SK-N-SH treated with all-trans-retinoic acid at 6 μM for 48 hours (cell line): ENCODE measurements at regions not wholly inside any gene's neighbourhood (a gene's known extent, or its start where the extent isn't known, plus 50 kb on each side); places are given as distances from the start of the nearest gene placed in this dataset.

ENCODE experiments used
- ATAC-seq: fragments of 200-7000 bp; cut with Tn5 transposase; 3 replicates; pipeline ENCODE4 v1.9.1; 2020; ENCODE audit warnings: mild to moderate bottlenecking, moderate library complexity
- ARNTL ChIP-seq: fragments of 450-650 bp; formaldehyde crosslinking; IDR thresholded peaks from 2 replicates; pipeline ENCODE4 v1.5.0; 2020; ENCODE audit warnings: low read depth, mild to moderate bottlenecking, moderate library complexity, borderline replicate concordance
- BACH2 ChIP-seq: fragments of 250-450 bp; sonication (Bioruptor Pico); IDR thresholded peaks from 2 replicates; pipeline ENCODE4 v1.9.0; 2021; ENCODE audit warnings: mild to moderate bottlenecking, borderline replicate concordance
- CREB5 ChIP-seq: fragments of 250-450 bp; sonication (Bioruptor Pico); IDR thresholded peaks from 2 replicates; pipeline ENCODE4 v1.5.1; 2020; ENCODE audit warnings: low read depth, mild to moderate bottlenecking, moderate library complexity
- CSDC2 ChIP-seq: fragments of 250-450 bp; sonication (Bioruptor Pico); IDR thresholded peaks from 2 replicates; pipeline ENCODE4 v1.5.0; 2020; ENCODE audit warnings: mild to moderate bottlenecking, moderate library complexity
- ESRRG ChIP-seq: fragments of 250-450 bp; sonication (Bioruptor Pico); IDR thresholded peaks from 2 replicates; pipeline ENCODE4 v1.6.1; 2021; ENCODE audit warnings: mild to moderate bottlenecking
- GLIS3 ChIP-seq: fragments of 250-450 bp; sonication (Bioruptor Pico); IDR thresholded peaks from 2 replicates; pipeline ENCODE4 v1.5.0; 2020; ENCODE audit warnings: mild to moderate bottlenecking, moderate library complexity
- ISL1 ChIP-seq: fragments of 250-450 bp; sonication (Bioruptor Pico); IDR thresholded peaks from 2 replicates; pipeline ENCODE4 v2.1.2; 2022; ENCODE audit warnings: mild to moderate bottlenecking, moderate library complexity
- PPARA ChIP-seq: fragments of 250-450 bp; sonication (Bioruptor Pico); IDR thresholded peaks from 2 replicates; pipeline ENCODE4 v1.5.0; 2020; ENCODE audit warnings: mild to moderate bottlenecking, borderline replicate concordance
- RARB ChIP-seq: fragments of 250-450 bp; sonication (Bioruptor Pico); IDR thresholded peaks from 2 replicates; pipeline ENCODE4 v1.8.0; 2021; ENCODE audit warnings: mild to moderate bottlenecking, moderate library complexity
- SNAI2 ChIP-seq: fragments of 250-450 bp; sonication (Bioruptor Pico); IDR thresholded peaks from 2 replicates; pipeline ENCODE4 v1.5.0; 2020; ENCODE audit warnings: mild to moderate bottlenecking, moderate library complexity
- TCF4 ChIP-seq: fragments of 250-450 bp; sonication (Bioruptor Pico); IDR thresholded peaks from 2 replicates; pipeline ENCODE4 v1.8.0; 2021; ENCODE audit warnings: mild to moderate bottlenecking, moderate library complexity, borderline replicate concordance
- TOX ChIP-seq: fragments of 250-450 bp; sonication (Bioruptor Pico); IDR thresholded peaks from 2 replicates; pipeline ENCODE4 v1.8.0; 2021; ENCODE audit warnings: mild to moderate bottlenecking, moderate library complexity, borderline replicate concordance
- TSHZ2 ChIP-seq: fragments of 250-450 bp; sonication (Bioruptor Pico); IDR thresholded peaks from 2 replicates; pipeline ENCODE4 v1.5.0; 2020; ENCODE audit warnings: mild to moderate bottlenecking, moderate library complexity
- ZC3H10 ChIP-seq: fragments of 250-450 bp; sonication (Bioruptor Pico); IDR thresholded peaks from 2 replicates; pipeline ENCODE4 v1.5.1; 2021; ENCODE audit warnings: mild to moderate bottlenecking, moderate library complexity
- ZFP30 ChIP-seq: fragments of 450-650 bp; formaldehyde crosslinking; IDR thresholded peaks from 2 replicates; pipeline ENCODE4 v1.5.0; 2022; ENCODE audit warnings: mild to moderate bottlenecking, moderate library complexity
- ZNF70 ChIP-seq: fragments of 450-650 bp; formaldehyde crosslinking; IDR thresholded peaks from 2 replicates; pipeline ENCODE4 v1.5.0; 2020; ENCODE audit warnings: mild to moderate bottlenecking, moderate library complexity
- ZNF8 ChIP-seq: fragments of 450-650 bp; formaldehyde crosslinking; IDR thresholded peaks from 2 replicates; pipeline ENCODE4 v1.5.0; 2020; ENCODE audit warnings: mild to moderate bottlenecking, moderate library complexity
- TF ChIP-seq, protein P1 (sequence below): fragments of 250-450 bp; sonication (Bioruptor Pico); IDR thresholded peaks from 2 replicates; pipeline ENCODE4 v1.8.0; 2020; ENCODE audit warnings: mild to moderate bottlenecking, moderate library complexity, borderline replicate concordance
- TF ChIP-seq, protein P2 (sequence below): fragments of 250-450 bp; sonication (Bioruptor Pico); IDR thresholded peaks from 2 replicates; pipeline ENCODE4 v1.8.0; 2021; ENCODE audit warnings: low read depth, mild to moderate bottlenecking, moderate library complexity, borderline replicate concordance
- TF ChIP-seq, protein P3 (sequence below): fragments of 250-450 bp; sonication (Bioruptor Pico); IDR thresholded peaks from 2 replicates; pipeline ENCODE4 v1.5.1; 2021; ENCODE audit warnings: mild to moderate bottlenecking, moderate library complexity

GRCh38 chr3:59570806-59571205, 521.0 kb upstream of the CFAP20DC start:
- ATAC-seq: no peak
- TF ChIP-seq RARB (CRISPR knock-in tag): no peak
- no peak for TF ChIP-seq ISL1
- TF ChIP-seq TOX (CRISPR knock-in tag): no peak
- no peak for TF ChIP-seq SNAI2 (CRISPR knock-in tag)
- no peak for TF ChIP-seq GLIS3
- TF ChIP-seq, protein P1, sequence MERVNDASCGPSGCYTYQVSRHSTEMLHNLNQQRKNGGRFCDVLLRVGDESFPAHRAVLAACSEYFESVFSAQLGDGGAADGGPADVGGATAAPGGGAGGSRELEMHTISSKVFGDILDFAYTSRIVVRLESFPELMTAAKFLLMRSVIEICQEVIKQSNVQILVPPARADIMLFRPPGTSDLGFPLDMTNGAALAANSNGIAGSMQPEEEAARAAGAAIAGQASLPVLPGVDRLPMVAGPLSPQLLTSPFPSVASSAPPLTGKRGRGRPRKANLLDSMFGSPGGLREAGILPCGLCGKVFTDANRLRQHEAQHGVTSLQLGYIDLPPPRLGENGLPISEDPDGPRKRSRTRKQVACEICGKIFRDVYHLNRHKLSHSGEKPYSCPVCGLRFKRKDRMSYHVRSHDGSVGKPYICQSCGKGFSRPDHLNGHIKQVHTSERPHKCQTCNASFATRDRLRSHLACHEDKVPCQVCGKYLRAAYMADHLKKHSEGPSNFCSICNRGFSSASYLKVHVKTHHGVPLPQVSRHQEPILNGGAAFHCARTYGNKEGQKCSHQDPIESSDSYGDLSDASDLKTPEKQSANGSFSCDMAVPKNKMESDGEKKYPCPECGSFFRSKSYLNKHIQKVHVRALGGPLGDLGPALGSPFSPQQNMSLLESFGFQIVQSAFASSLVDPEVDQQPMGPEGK (CRISPR knock-in tag): no peak
- TF ChIP-seq ZC3H10 (CRISPR knock-in tag): no peak
- TF ChIP-seq TSHZ2: no peak
- TF ChIP-seq ZNF70: no peak
- TF ChIP-seq ARNTL (CRISPR knock-in tag): no peak
- TF ChIP-seq, protein P2, sequence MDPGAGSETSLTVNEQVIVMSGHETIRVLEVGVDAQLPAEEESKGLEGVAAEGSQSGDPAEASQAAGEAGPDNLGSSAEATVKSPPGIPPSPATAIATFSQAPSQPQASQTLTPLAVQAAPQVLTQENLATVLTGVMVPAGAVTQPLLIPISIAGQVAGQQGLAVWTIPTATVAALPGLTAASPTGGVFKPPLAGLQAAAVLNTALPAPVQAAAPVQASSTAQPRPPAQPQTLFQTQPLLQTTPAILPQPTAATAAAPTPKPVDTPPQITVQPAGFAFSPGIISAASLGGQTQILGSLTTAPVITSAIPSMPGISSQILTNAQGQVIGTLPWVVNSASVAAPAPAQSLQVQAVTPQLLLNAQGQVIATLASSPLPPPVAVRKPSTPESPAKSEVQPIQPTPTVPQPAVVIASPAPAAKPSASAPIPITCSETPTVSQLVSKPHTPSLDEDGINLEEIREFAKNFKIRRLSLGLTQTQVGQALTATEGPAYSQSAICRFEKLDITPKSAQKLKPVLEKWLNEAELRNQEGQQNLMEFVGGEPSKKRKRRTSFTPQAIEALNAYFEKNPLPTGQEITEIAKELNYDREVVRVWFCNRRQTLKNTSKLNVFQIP (CRISPR knock-in tag): no peak
- TF ChIP-seq BACH2 (CRISPR knock-in tag): no peak
- TF ChIP-seq PPARA (CRISPR knock-in tag): no peak
- no peak for TF ChIP-seq ZNF8 (CRISPR knock-in tag)
- TF ChIP-seq ZFP30 (CRISPR knock-in tag): no peak
- TF ChIP-seq, protein P3, sequence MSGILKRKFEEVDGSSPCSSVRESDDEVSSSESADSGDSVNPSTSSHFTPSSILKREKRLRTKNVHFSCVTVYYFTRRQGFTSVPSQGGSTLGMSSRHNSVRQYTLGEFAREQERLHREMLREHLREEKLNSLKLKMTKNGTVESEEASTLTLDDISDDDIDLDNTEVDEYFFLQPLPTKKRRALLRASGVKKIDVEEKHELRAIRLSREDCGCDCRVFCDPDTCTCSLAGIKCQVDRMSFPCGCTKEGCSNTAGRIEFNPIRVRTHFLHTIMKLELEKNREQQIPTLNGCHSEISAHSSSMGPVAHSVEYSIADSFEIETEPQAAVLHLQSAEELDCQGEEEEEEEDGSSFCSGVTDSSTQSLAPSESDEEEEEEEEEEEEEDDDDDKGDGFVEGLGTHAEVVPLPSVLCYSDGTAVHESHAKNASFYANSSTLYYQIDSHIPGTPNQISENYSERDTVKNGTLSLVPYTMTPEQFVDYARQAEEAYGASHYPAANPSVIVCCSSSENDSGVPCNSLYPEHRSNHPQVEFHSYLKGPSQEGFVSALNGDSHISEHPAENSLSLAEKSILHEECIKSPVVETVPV (CRISPR knock-in tag): no peak
- no peak for TF ChIP-seq CSDC2 (CRISPR knock-in tag)
- TF ChIP-seq, all 23 proteins: peak for 0

DNA sequence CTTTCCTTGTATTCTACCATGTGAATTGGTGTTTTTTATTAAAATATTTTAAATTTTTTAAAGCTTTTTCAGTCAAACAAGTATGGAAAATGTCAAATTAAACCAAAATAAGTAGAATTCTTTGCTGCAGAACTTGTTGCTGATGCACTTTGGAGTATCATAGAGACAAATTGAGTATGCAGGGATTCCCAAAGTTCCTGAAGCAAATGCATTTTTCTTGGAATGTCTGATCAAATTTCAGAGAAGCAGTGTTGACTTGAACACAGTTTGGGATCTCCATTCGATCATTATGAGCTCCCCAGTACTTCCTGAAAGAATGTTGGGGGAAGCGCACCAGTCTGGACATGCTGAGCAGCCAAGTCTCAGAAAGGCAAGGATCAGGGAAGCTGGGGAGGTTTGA, 517.8 kb upstream of the CFAP20DC start:
- ATAC-seq: peak; percentile 32; the same call in 2 of the 3 replicates
- TF ChIP-seq, protein P2 (CRISPR knock-in tag): no peak
- no peak for TF ChIP-seq ZNF8 (CRISPR knock-in tag)
- TF ChIP-seq ISL1: no peak
- no peak for TF ChIP-seq TCF4
- TF ChIP-seq GLIS3: no peak
- no peak for TF ChIP-seq ZFP30 (CRISPR knock-in tag)
- TF ChIP-seq CREB5 (CRISPR knock-in tag): no peak
- no peak for TF ChIP-seq PPARA (CRISPR knock-in tag)
- TF ChIP-seq, protein P1 (CRISPR knock-in tag): no peak
- TF ChIP-seq TOX (CRISPR knock-in tag): no peak
- no peak for TF ChIP-seq ESRRG
- no peak for TF ChIP-seq RARB (CRISPR knock-in tag)
- TF ChIP-seq TSHZ2: no peak
- TF ChIP-seq CSDC2 (CRISPR knock-in tag): no peak
- no peak for TF ChIP-seq ARNTL (CRISPR knock-in tag)
- TF ChIP-seq, all 23 proteins: peak for 0
